Naive thymus-derived CD4-positive, alpha-beta T cell (primary cell): ENCODE measurements at regions not wholly inside any gene's neighbourhood (a gene's known extent, or its start where the extent isn't known, plus 50 kb on each side); places are given as distances from the start of the nearest gene placed in this dataset.

Experiments used
- ATAC-seq: fragments of 150-1000 bp; cut with Tn5 transposase; 2 replicates; pipeline ENCODE4 v1.10.0; 2021; ENCODE audit warnings: mild to moderate bottlenecking, moderate library complexity
- CTCF ChIA-PET: fragments of 350-600 bp; sonication (Branson Sonifier 250); formaldehyde crosslinking; loops from one replicate; lab custom pipeline; 2021; ENCODE audit warnings: antibody characterized with exemption; lab: Charles Lee
- POLR2A ChIA-PET: fragments of 350-600 bp; sonication (Branson Sonifier 250); formaldehyde crosslinking; loops from one replicate; lab custom pipeline; 2021; ENCODE audit warnings: antibody characterized with exemption, inconsistent platforms; lab: Charles Lee
- DNase-seq, 9 donors: peaks; one replicate each; pipeline versions ENCODE4 v3.0.0 to v3.0.0-alpha.2; 2020 to 2022; ENCODE audit warnings: mixed read lengths in 1 of 9
- H3K27ac ChIP-seq: one replicate; pipeline ENCODE4 v1.7.0; 2013; ENCODE audit warnings: mild to moderate bottlenecking, low read depth, low read length, moderate library complexity
- H3K27me3 ChIP-seq, 2 donors: one replicate each; pipeline ENCODE4 v1.7.0; 2013; ENCODE audit warnings: low read length in 2 of 2, mild to moderate bottlenecking in 2 of 2, moderate library complexity in 2 of 2; ENCODE audit not compliant: control insufficient read depth in 2 of 2, insufficient read depth in 2 of 2
- H3K36me3 ChIP-seq, 3 experiments: 1 replicate in 2 of 3; 2 replicates in 1 of 3; pipeline ENCODE4 v1.7.0; 2013; ENCODE audit warnings: low read length in 3 of 3, mild to moderate bottlenecking in 3 of 3, moderate library complexity in 1 of 3; ENCODE audit not compliant: insufficient read depth in 3 of 3, control insufficient read depth in 2 of 3
- H3K4me1 ChIP-seq, 2 donors: one replicate each; pipeline ENCODE4 v1.7.0; 2013; ENCODE audit warnings: low read length in 2 of 2, mild to moderate bottlenecking in 2 of 2, moderate library complexity in 1 of 2; ENCODE audit not compliant: control insufficient read depth in 2 of 2, insufficient read depth in 2 of 2
- H3K4me3 ChIP-seq: 2 replicates; pipeline ENCODE4 v1.7.0; 2013; ENCODE audit warnings: mild to moderate bottlenecking, low read length
- H3K9me3 ChIP-seq, 3 experiments: 1 replicate in 2 of 3; 2 replicates in 1 of 3; pipeline ENCODE4 v1.7.0; 2013; ENCODE audit warnings: low read length in 3 of 3; ENCODE audit not compliant: control insufficient read depth in 2 of 3
- H3K27ac Mint-ChIP-seq, 9 donors: one replicate each; pipeline ENCODE4 v1.8.0; 2020 to 2022; ENCODE audit warnings: mixed read lengths in 9 of 9, mild to moderate bottlenecking in 8 of 9, moderate library complexity in 5 of 9, inconsistent platforms in 2 of 9
- H3K27me3 Mint-ChIP-seq, 5 donors: one replicate each; pipeline ENCODE4 v1.8.0; 2021 to 2022; ENCODE audit warnings: mixed read lengths in 5 of 5, mild to moderate bottlenecking in 1 of 5
- H3K36me3 Mint-ChIP-seq, 5 donors: one replicate each; pipeline ENCODE4 v1.8.0; 2020 to 2022; ENCODE audit warnings: mixed read lengths in 5 of 5, mild to moderate bottlenecking in 3 of 5, inconsistent platforms in 1 of 5
- H3K4me1 Mint-ChIP-seq, 7 donors: one replicate each; pipeline ENCODE4 v1.8.0; 2020 to 2022; ENCODE audit warnings: mixed read lengths in 7 of 7, mild to moderate bottlenecking in 3 of 7, inconsistent platforms in 1 of 7
- H3K4me3 Mint-ChIP-seq, 10 donors: one replicate each; pipeline ENCODE4 v1.8.0; 2020 to 2022; ENCODE audit warnings: mild to moderate bottlenecking in 10 of 10, mixed read lengths in 10 of 10, moderate library complexity in 6 of 10, inconsistent platforms in 2 of 10
- H3K9me3 Mint-ChIP-seq, 11 donors: one replicate each; pipeline ENCODE4 v1.8.0; 2020 to 2022; ENCODE audit warnings: mixed read lengths in 11 of 11, mild to moderate bottlenecking in 4 of 11, inconsistent platforms in 1 of 11, moderate library complexity in 1 of 11
- intact Hi-C, 2 donors: fragments of 100-400 bp; cut with micrococcal nuclease; formaldehyde crosslinking; loops; one replicate each; pipeline ENCODE4 v1.15.1; 2023

GRCh38 chr13:31957772-31958171 is 73.8 kb upstream of the FRY start:
- no peak overlapping the region for H3K4me3 ChIP-seq
- DNase-seq (no peak), ATAC-seq (no peak)
- no peaks in the 10 kb centered on the region for H3K27me3 ChIP-seq
- H3K36me3 ChIP-seq: no peaks in the 10 kb centered on the region
- no peaks in the 10 kb centered on the region for H3K9me3 ChIP-seq
- Mint-ChIP-seq H3K27ac (no peak overlapping the region), H3K36me3 (peaks cover 0 to 2% (median 0%) of the 10 kb centered on the region in 5 donors), H3K27me3 (peaks cover 5 to 28% (median 10%) of the 10 kb centered on the region in 5 donors), H3K4me3 (no peak overlapping the region), H3K9me3 (peaks cover 0 to 5% (median 0%) of the 10 kb centered on the region in 11 donors), H3K4me1 (peaks cover 0 to 5% (median 0%) of the 10 kb centered on the region in 7 donors)
- POLR2A ChIA-PET: no interaction called here
- no peaks in the 10 kb centered on the region for H3K4me1 ChIP-seq
- intact Hi-C loops: no loop called here
- no peak overlapping the region for H3K27ac ChIP-seq
- CTCF ChIA-PET: no interaction called here

GRCh38 chr13:31962731-31963370 is 68.7 kb upstream of the FRY start:
- intact Hi-C loops: no loop called here
- H3K27me3 ChIP-seq: no peaks in the 10 kb centered on the region
- ChIA-PET CTCF (no interaction called here), POLR2A (no interaction called here)
- no peaks in the 10 kb centered on the region for H3K4me1 ChIP-seq
- ATAC-seq (no peak), DNase-seq (no peak)
- Mint-ChIP-seq H3K9me3 (peaks cover 0 to 16% (median 5%) of the 10 kb centered on the region in 11 donors), H3K36me3 (peaks cover 0 to 5% (median 0%) of the 10 kb centered on the region in 5 donors), H3K27me3 (peaks cover 5 to 45% (median 14%) of the 10 kb centered on the region in 5 donors), H3K4me1 (peaks cover 0 to 4% (median 0%) of the 10 kb centered on the region in 7 donors), H3K4me3 (no peak overlapping the region), H3K27ac (no peak overlapping the region)
- no peak overlapping the region for H3K4me3 ChIP-seq
- H3K9me3 ChIP-seq: no peaks in the 10 kb centered on the region
- no peak overlapping the region for H3K27ac ChIP-seq
- no peaks in the 10 kb centered on the region for H3K36me3 ChIP-seq

GRCh38 chr13:31963631-31964030 is 67.9 kb upstream of the FRY start:
- ATAC-seq (no peak), DNase-seq (no peak)
- Mint-ChIP-seq H3K4me3 (no peak overlapping the region), H3K36me3 (peaks cover 0 to 9% (median 4%) of the 10 kb centered on the region in 5 donors), H3K4me1 (peaks cover 0 to 7% (median 0%) of the 10 kb centered on the region in 7 donors), H3K27ac (no peak overlapping the region), H3K9me3 (peaks cover 0 to 23% (median 11%) of the 10 kb centered on the region in 11 donors), H3K27me3 (peaks cover 5 to 44% (median 14%) of the 10 kb centered on the region in 5 donors)
- ChIA-PET CTCF (no interaction called here), POLR2A (no interaction called here)
- intact Hi-C loops: no loop called here
- no peak overlapping the region for H3K4me3 ChIP-seq
- no peaks in the 10 kb centered on the region for H3K9me3 ChIP-seq
- H3K36me3 ChIP-seq: no peaks in the 10 kb centered on the region
- H3K27ac ChIP-seq: no peak overlapping the region
- no peaks in the 10 kb centered on the region for H3K4me1 ChIP-seq
- no peaks in the 10 kb centered on the region for H3K27me3 ChIP-seq

GRCh38 chr13:31964168-31964567 is 67.4 kb upstream of the FRY start:
- H3K27me3 Mint-ChIP-seq: peaks cover 5 to 44% (median 18%) of the 10 kb centered on the region in 5 donors
- H3K4me1 Mint-ChIP-seq: peaks cover 0 to 7% (median 0%) of the 10 kb centered on the region in 7 donors
- peaks cover 0 to 26% (median 11%) of the 10 kb centered on the region in 11 donors for H3K9me3 Mint-ChIP-seq
- Histone ChIP-seq H3K27ac (no peak overlapping the region), H3K4me3 (no peak overlapping the region), H3K27me3 (no peaks in the 10 kb centered on the region), H3K36me3 (no peaks in the 10 kb centered on the region), H3K9me3 (no peaks in the 10 kb centered on the region), H3K4me1 (no peaks in the 10 kb centered on the region)
- H3K27ac Mint-ChIP-seq: no peak overlapping the region
- intact Hi-C loops: no loop called here
- ChIA-PET POLR2A (no interaction called here), CTCF (interaction anchor here (0.5 kb wide), 1 partner anchor 422 kb away, joined by 4 read pairs; no protein-coding TSS in a partner anchor)
- DNase-seq (no peak), ATAC-seq (no peak)
- no peak overlapping the region for H3K4me3 Mint-ChIP-seq
- peaks cover 0 to 9% (median 4%) of the 10 kb centered on the region in 5 donors for H3K36me3 Mint-ChIP-seq

- DNase-seq (no peak), ATAC-seq (no peak)
- H3K4me3 ChIP-seq: no peak overlapping the region
- Mint-ChIP-seq H3K4me3 (no peak overlapping the region), H3K4me1 (peaks cover 0 to 7% (median 0%) of the 10 kb centered on the region in 7 donors), H3K9me3 (peaks cover 0 to 26% (median 11%) of the 10 kb centered on the region in 11 donors), H3K27ac (no peak overlapping the region), H3K27me3 (peaks cover 5 to 44% (median 18%) of the 10 kb centered on the region in 5 donors), H3K36me3 (peaks cover 0 to 9% (median 4%) of the 10 kb centered on the region in 5 donors)
- H3K27me3 ChIP-seq: no peaks in the 10 kb centered on the region
- no peaks in the 10 kb centered on the region for H3K9me3 ChIP-seq
- no peak overlapping the region for H3K27ac ChIP-seq
- ChIA-PET POLR2A (no interaction called here), CTCF (no interaction called here)
- intact Hi-C loops: loop anchor here in 1 of 2 donors (5.0 kb wide), 1 partner anchor 53 kb away; no protein-coding TSS in a partner anchor
- no peaks in the 10 kb centered on the region for H3K4me1 ChIP-seq
- no peaks in the 10 kb centered on the region for H3K36me3 ChIP-seq
These were observed 66.1 kb upstream of the FRY start for GRCh38 chr13:31965361-31966066.

GRCh38 chr13:31967155-31967554 is 64.4 kb upstream of the FRY start:
- Mint-ChIP-seq H3K36me3 (peaks cover 0 to 9% (median 4%) of the 10 kb centered on the region in 5 donors), H3K4me1 (peaks cover 0 to 7% (median 0%) of the 10 kb centered on the region in 7 donors), H3K4me3 (no peak overlapping the region), H3K27ac (no peak overlapping the region), H3K9me3 (peaks cover 0 to 26% (median 11%) of the 10 kb centered on the region in 11 donors), H3K27me3 (peaks cover 5 to 40% (median 22%) of the 10 kb centered on the region in 5 donors)
- Histone ChIP-seq H3K4me3 (no peak overlapping the region), H3K4me1 (no peaks in the 10 kb centered on the region), H3K36me3 (no peaks in the 10 kb centered on the region), H3K27me3 (no peaks in the 10 kb centered on the region), H3K9me3 (no peaks in the 10 kb centered on the region), H3K27ac (no peak overlapping the region)
- no peak for DNase-seq
- intact Hi-C loops: loop anchor here in 1 of 2 donors (5.0 kb wide), 1 partner anchor 55 kb away; no protein-coding TSS in a partner anchor
- ChIA-PET POLR2A (no interaction called here), CTCF (no interaction called here)
- no peak for ATAC-seq
